B cell (primary cell): ENCODE measurements at regions not wholly inside any gene's neighbourhood (a gene's known extent, or its start where the extent isn't known, plus 50 kb on each side); places are given as distances from the start of the nearest gene placed in this dataset.
"Not testable (repeated sequence)": the region's sequence is repeated elsewhere in the genome, so short reads cannot be mapped to it uniquely, and the experiment has no call there.

Experiments
- ATAC-seq: fragments of 200-7000 bp; cut with Tn5 transposase; one replicate; pipeline ENCODE4 v1.10.0; 2021; ENCODE audit warnings: low read depth, mild to moderate bottlenecking, moderate number of reproducible peaks, moderate library complexity
- CTCF ChIA-PET: fragments of 350-600 bp; sonication (Branson Sonifier 250); formaldehyde crosslinking; loops from one replicate; lab custom pipeline; 2021; ENCODE audit warnings: antibody characterized with exemption, inconsistent platforms; lab: Charles Lee
- POLR2A ChIA-PET: fragments of 350-600 bp; sonication (Branson Sonifier 250); formaldehyde crosslinking; loops from one replicate; lab custom pipeline; 2021; ENCODE audit warnings: antibody characterized with exemption; lab: Charles Lee
- DNase-seq: peaks from one replicate; pipeline ENCODE4 v3.0.0; 2013
- H2AFZ ChIP-seq: 2 replicates; pipeline ENCODE4 v1.6.1; 2012; ENCODE audit warnings: mild to moderate bottlenecking, low read depth, low read length; ENCODE audit not compliant: insufficient read depth, poor library complexity, severe bottlenecking
- H3K27ac ChIP-seq, 2 donors: 1 replicate in 1 of 2; 2 replicates in 1 of 2; pipeline ENCODE4 v1.5.1; 2012 to 2013; ENCODE audit warnings: low read length in 2 of 2, mild to moderate bottlenecking in 2 of 2, moderate library complexity in 1 of 2
- H3K27me3 ChIP-seq, 4 experiments: fragments of 200-600 bp in 1 of 4; sonication (generic) in 1 of 4; replicated peaks in 1 of 4; 1 replicate in 2 of 4; 2 replicates in 2 of 4; pipeline versions ENCODE4 v1.6.1 to v1.7.0; 2013 to 2016; ENCODE audit warnings: low read length in 3 of 4, mild to moderate bottlenecking in 2 of 4, mixed read lengths in 1 of 4, moderate library complexity in 1 of 4; ENCODE audit not compliant: insufficient read depth in 4 of 4, control insufficient read depth in 3 of 4; ENCODE audit errors: control extremely low read depth in 1 of 4
- H3K36me3 ChIP-seq, 2 experiments: replicated peaks in 1 of 2; 1 replicate in 1 of 2; 2 replicates in 1 of 2; pipeline versions ENCODE4 v1.6.1 to v1.7.1; 2013; ENCODE audit warnings: low read length in 1 of 2; ENCODE audit not compliant: insufficient read depth in 2 of 2, control insufficient read depth in 1 of 2; ENCODE audit errors: control extremely low read depth in 1 of 2, extremely low read depth in 1 of 2
- H3K4me1 ChIP-seq, 2 donors: fragments of 200-600 bp in 1 of 2; sonication (generic) in 1 of 2; 1 replicate in 1 of 2; 2 replicates in 1 of 2; pipeline versions ENCODE4 v1.5.1 to v1.6.1; 2013 to 2017; ENCODE audit warnings: low read length in 2 of 2; ENCODE audit not compliant: control insufficient read depth in 2 of 2, insufficient read depth in 2 of 2
- H3K4me2 ChIP-seq: replicated peaks from 2 replicates; pipeline ENCODE3; 2012; ENCODE audit warnings: mild to moderate bottlenecking, low read depth, low read length; ENCODE audit not compliant: poor library complexity, severe bottlenecking
- H3K4me3 ChIP-seq, 5 experiments: fragments of 200-600 bp in 1 of 5; sonication (generic) in 1 of 5; 1 replicate in 3 of 5; 2 replicates in 2 of 5; pipeline versions ENCODE4 v1.5.1 to v1.7.0; 2011 to 2016; ENCODE audit warnings: low read length in 4 of 5, mild to moderate bottlenecking in 4 of 5, low read depth in 2 of 5, control low read depth in 1 of 5, moderate library complexity in 1 of 5; ENCODE audit not compliant: insufficient read depth in 1 of 5; ENCODE audit errors: control extremely low read depth in 1 of 5, extremely low read depth in 1 of 5
- H3K79me2 ChIP-seq: fragments of 200-600 bp; sonication (generic); one replicate; pipeline ENCODE4 v1.6.0; 2016; ENCODE audit warnings: low read length; ENCODE audit not compliant: control insufficient read depth, insufficient read depth
- H3K9ac ChIP-seq: fragments of 200-600 bp; sonication (generic); 2 replicates; pipeline ENCODE4 v1.6.1; 2017; ENCODE audit warnings: mild to moderate bottlenecking, low read length, moderate library complexity
- H3K9me3 ChIP-seq, 3 donors: one replicate each; pipeline versions ENCODE4 v1.6.1 to v1.7.1; 2013; ENCODE audit warnings: low read length in 2 of 3; ENCODE audit not compliant: control insufficient read depth in 2 of 3, insufficient read depth in 1 of 3; ENCODE audit errors: control extremely low read depth in 1 of 3
- H4K20me1 ChIP-seq: 2 replicates; pipeline ENCODE4 v1.6.0; 2012; ENCODE audit warnings: mild to moderate bottlenecking, low read length; ENCODE audit not compliant: insufficient read depth, control insufficient read depth, poor library complexity, severe bottlenecking
- H3K27ac Mint-ChIP-seq: one replicate; pipeline ENCODE4 v1.8.0; 2021; ENCODE audit warnings: mixed read lengths
- H3K27me3 Mint-ChIP-seq: one replicate; pipeline ENCODE4 v1.8.0; 2021; ENCODE audit warnings: mixed read lengths
- H3K4me1 Mint-ChIP-seq: one replicate; pipeline ENCODE4 v1.8.0; 2021; ENCODE audit warnings: mixed read lengths
- H3K4me3 Mint-ChIP-seq: one replicate; pipeline ENCODE4 v1.8.0; 2021; ENCODE audit warnings: mixed read lengths
- H3K9me3 Mint-ChIP-seq: one replicate; pipeline ENCODE4 v1.8.0; 2022; ENCODE audit warnings: mixed read lengths; ENCODE audit not compliant: insufficient read depth
- WGBS: methylation state at CpG from one replicate; pipeline ENCODE4 v1.1.5; 2013; ENCODE audit warnings: missing lambda C conversion rate; ENCODE audit not compliant: insufficient coverage; 5-methylcytosine and 5-hydroxymethylcytosine counted together
- intact Hi-C: fragments of 100-400 bp; cut with micrococcal nuclease; formaldehyde crosslinking; loops from one replicate; pipeline ENCODE4 v1.10.0; 2022

- H3K9me3 Mint-ChIP-seq, CTCF ChIA-PET, H3K4me2 ChIP-seq, H3K27me3 Mint-ChIP-seq, H3K9ac ChIP-seq, H3K36me3 ChIP-seq, H2AFZ ChIP-seq, H3K79me2 ChIP-seq, H3K27ac ChIP-seq, H3K27ac Mint-ChIP-seq, DNase-seq, POLR2A ChIA-PET, H4K20me1 ChIP-seq, H3K27me3 ChIP-seq, H3K4me1 ChIP-seq, H3K4me3 ChIP-seq, H3K4me3 Mint-ChIP-seq, H3K9me3 ChIP-seq, ATAC-seq, intact Hi-C loops, H3K4me1 Mint-ChIP-seq: not testable (repeated sequence)
- WGBS: 78% methylated on average over 28 of the region's 39 CpGs
Observed at GRCh38 chr7:159335181-159335926, 190.7 kb upstream of the VIPR2 start.

GRCh38 chr7:159332854-159333479, 188.3 kb upstream of the VIPR2 start:
- H3K36me3 ChIP-seq, H4K20me1 ChIP-seq, H3K4me1 Mint-ChIP-seq, CTCF ChIA-PET, H3K27ac ChIP-seq, H3K9me3 Mint-ChIP-seq, H2AFZ ChIP-seq, H3K9ac ChIP-seq, H3K79me2 ChIP-seq, POLR2A ChIA-PET, H3K27ac Mint-ChIP-seq, H3K4me3 Mint-ChIP-seq, H3K27me3 Mint-ChIP-seq, H3K4me1 ChIP-seq, H3K4me2 ChIP-seq, H3K4me3 ChIP-seq, ATAC-seq, intact Hi-C loops, DNase-seq, H3K27me3 ChIP-seq: not testable (repeated sequence)
- no CpG with 5 or more reads among the region's 1 CpG for WGBS
- H3K9me3 ChIP-seq: peaks cover 0 to 11% (median 6%) of the 10 kb centered on the region in 3 donors
